Lower lobe of right lung (tissue), 2 donors: ENCODE measurements at regions not wholly inside any gene's neighbourhood (a gene's known extent, or its start where the extent isn't known, plus 50 kb on each side); places are given as distances from the start of the nearest gene placed in this dataset.

ENCODE experiments used
- ATAC-seq, 2 donors: fragments of 200-7000 bp; cut with Tn5 transposase; one replicate each; pipeline ENCODE4 v1.9.1; 2020 to 2022; ENCODE audit warnings: mild to moderate bottlenecking in 2 of 2, moderate library complexity in 2 of 2
- DNase-seq: peaks from one replicate; pipeline ENCODE4 v3.0.0-alpha.2; 2020
- H3K27ac ChIP-seq: fragments of 200-600 bp; one replicate; pipeline ENCODE4 v1.8.0; 2022
- H3K27me3 ChIP-seq: fragments of 200-600 bp; one replicate; pipeline ENCODE4 v1.8.0; 2022; ENCODE audit warnings: low read depth
- H3K36me3 ChIP-seq: fragments of 200-600 bp; one replicate; pipeline ENCODE4 v1.8.0; 2022; ENCODE audit warnings: mild to moderate bottlenecking
- H3K4me1 ChIP-seq: fragments of 200-600 bp; one replicate; pipeline ENCODE4 v1.8.0; 2022
- H3K4me3 ChIP-seq: fragments of 200-600 bp; one replicate; pipeline ENCODE4 v1.8.0; 2022; ENCODE audit warnings: mild to moderate bottlenecking
- H3K9me3 ChIP-seq: fragments of 200-600 bp; one replicate; pipeline ENCODE4 v1.8.0; 2022
- intact Hi-C: fragments of 100-400 bp; cut with DNase I; formaldehyde crosslinking; loops from one replicate; pipeline ENCODE4 v1.11.0; 2022
- TF ChIP-seq, protein P1 (sequence below): fragments of 200-600 bp; IDR thresholded peaks from one replicate; pipeline ENCODE4 v1.8.0; 2022; ENCODE audit warnings: antibody characterized with exemption, mild to moderate bottlenecking
- donor health status: DM: no; HTN: yes; CAD: no; lungs with severe emphysema.

DNA sequence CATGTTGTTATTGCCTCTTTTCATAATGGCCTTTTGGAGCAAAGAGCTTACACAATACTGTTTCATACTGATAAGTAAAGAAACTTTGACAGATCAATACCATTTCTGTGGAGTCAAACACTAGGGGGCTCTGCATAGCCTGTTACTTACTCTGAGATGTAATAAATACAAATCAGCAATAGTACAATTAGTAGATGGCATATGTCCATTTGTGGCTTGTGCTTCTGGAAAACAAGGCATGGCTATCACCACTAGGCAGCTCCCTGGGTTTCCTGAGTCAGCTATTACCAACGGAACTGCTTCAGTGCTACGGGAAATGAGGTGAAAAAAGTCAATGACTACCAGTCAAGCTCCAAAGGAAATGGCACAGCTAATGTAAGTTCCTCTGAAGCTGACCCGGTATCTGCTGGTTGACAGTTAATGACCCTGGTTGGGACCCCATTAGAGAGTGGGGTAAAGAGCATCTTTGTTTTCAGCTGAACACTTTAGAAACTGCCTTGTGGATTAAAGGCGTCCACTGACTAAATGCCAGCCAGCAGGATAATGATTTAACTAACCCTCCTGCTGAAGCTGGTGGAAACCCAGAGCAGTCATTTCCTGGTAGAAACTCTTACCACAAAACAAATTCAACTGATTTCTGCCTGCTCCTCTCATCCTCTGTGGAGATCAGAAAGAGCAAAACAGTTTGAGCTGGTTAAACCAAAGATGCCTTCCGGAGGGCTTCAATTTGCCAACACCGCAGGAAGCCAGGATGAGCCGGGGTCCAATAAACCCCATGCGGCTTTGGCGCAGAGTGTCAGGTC is 69.0 kb upstream of the FAM169A start:
- intact Hi-C loops: no loop called here
- Histone ChIP-seq H3K27ac (no peak overlapping the region), H3K36me3 (no peaks in the 10 kb centered on the region), H3K27me3 (no peaks in the 10 kb centered on the region), H3K9me3 (no peaks in the 10 kb centered on the region), H3K4me1 (peaks cover 5% of the 10 kb centered on the region), H3K4me3 (no peak overlapping the region)
- ATAC-seq (peak; percentile 62 to 65), DNase-seq (no peak)
- TF ChIP-seq, protein P1, sequence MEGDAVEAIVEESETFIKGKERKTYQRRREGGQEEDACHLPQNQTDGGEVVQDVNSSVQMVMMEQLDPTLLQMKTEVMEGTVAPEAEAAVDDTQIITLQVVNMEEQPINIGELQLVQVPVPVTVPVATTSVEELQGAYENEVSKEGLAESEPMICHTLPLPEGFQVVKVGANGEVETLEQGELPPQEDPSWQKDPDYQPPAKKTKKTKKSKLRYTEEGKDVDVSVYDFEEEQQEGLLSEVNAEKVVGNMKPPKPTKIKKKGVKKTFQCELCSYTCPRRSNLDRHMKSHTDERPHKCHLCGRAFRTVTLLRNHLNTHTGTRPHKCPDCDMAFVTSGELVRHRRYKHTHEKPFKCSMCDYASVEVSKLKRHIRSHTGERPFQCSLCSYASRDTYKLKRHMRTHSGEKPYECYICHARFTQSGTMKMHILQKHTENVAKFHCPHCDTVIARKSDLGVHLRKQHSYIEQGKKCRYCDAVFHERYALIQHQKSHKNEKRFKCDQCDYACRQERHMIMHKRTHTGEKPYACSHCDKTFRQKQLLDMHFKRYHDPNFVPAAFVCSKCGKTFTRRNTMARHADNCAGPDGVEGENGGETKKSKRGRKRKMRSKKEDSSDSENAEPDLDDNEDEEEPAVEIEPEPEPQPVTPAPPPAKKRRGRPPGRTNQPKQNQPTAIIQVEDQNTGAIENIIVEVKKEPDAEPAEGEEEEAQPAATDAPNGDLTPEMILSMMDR: peak; percentile 29

DNA sequence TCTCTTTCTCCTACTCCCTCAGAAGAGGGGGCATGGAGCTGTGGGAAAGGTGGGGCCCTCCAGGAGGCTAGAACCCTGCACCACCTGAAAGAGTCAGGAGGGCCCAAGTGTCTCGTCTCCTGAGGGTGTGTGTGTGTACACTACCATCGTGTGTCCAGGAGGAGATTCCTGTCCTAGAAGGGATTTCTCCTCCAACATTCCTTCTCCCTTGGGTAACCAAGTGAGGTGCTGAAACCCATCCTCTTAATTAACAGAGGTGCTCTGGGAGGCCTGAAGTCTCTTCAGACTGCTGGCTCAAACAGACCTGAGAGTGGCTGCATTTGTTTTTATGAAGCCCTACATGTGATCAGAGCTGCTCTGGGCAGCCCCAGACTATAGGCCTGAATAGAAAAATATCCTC is 61.1 kb upstream of the FAM169A start:
- H3K27ac ChIP-seq: no peak overlapping the region
- intact Hi-C loops: no loop called here
- no peak overlapping the region for H3K4me3 ChIP-seq
- DNase-seq: no peak
- TF ChIP-seq, protein P1: no peak
- H3K36me3 ChIP-seq: no peaks in the 10 kb centered on the region
- H3K4me1 ChIP-seq: no peaks in the 10 kb centered on the region
- no peaks in the 10 kb centered on the region for H3K9me3 ChIP-seq
- H3K27me3 ChIP-seq: no peaks in the 10 kb centered on the region
- ATAC-seq: peak in 1 of 2 donors; percentile 21

DNA sequence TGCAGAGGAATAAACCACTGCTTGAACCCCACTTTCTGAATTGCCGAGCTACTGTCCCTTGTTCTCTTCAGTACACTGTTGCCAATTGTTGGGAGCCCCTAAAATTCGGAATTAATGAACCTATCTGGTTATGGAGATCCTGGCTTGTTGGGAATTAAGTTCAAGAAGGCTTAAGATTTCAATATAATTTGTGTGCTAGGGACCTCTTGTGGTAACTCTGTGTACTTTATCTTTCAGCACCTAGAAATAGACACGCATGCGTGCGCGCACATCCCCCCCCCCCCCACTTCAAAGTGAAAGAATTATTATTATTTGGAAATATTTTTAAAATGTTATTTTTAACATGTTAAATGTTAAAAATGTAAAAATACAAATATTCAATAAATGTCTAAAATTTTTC is 53.3 kb upstream of the FAM169A start:
- TF ChIP-seq, protein P1: peak; percentile 45
- Histone ChIP-seq H3K4me3 (no peak overlapping the region), H3K9me3 (no peaks in the 10 kb centered on the region), H3K27ac (no peak overlapping the region), H3K4me1 (no peaks in the 10 kb centered on the region), H3K36me3 (no peaks in the 10 kb centered on the region), H3K27me3 (no peaks in the 10 kb centered on the region)
- DNase-seq (no peak), ATAC-seq (peak; percentile 59 to 62)
- intact Hi-C loops: no loop called here

DNA sequence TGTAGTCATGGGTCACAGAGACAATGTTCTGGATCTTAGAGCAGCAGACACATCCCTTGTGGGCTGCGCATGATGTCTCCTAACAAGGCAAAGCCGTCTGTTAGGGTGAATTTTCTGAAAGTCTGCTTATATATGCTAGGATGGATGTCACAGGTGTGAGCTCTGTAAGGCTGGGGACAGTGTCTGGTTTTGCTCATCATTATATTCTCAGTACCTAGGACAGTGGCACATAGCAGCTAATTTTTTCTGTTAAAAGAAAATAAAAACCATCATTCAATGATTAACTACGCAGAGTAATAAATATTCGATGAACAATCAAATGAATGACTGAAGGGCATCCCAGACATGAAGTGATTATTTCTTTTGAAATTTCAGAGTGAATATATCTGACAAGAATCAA is 52.9 kb upstream of the FAM169A start:
- no peaks in the 10 kb centered on the region for H3K36me3 ChIP-seq
- H3K27me3 ChIP-seq: no peaks in the 10 kb centered on the region
- H3K4me1 ChIP-seq: no peaks in the 10 kb centered on the region
- DNase-seq: no peak
- intact Hi-C loops: no loop called here
- no peak overlapping the region for H3K4me3 ChIP-seq
- no peak for ATAC-seq
- no peak overlapping the region for H3K27ac ChIP-seq
- no peaks in the 10 kb centered on the region for H3K9me3 ChIP-seq
- TF ChIP-seq, protein P1: no peak

DNA sequence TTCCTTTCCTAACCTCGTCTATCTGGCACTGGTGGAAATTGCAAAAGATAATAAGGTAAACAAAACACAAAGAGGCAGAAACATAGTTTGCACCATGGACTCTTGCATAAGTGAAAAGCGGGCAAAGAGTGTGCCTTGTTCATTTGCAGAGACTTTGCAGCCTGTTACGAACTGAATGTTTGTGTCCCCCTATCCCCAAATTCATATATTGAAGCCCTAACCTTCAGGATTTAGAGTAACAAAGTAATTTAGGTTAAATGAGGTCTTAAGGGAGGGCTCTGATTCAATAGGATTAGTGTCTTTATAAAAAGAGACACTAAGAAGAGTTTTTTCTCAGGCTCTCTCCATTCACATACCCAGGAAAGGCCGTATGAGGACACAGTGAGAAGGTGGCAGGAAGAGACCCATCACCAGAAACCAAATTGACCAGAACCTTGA is 52.1 kb upstream of the FAM169A start:
- no peaks in the 10 kb centered on the region for H3K27me3 ChIP-seq
- intact Hi-C loops: no loop called here
- DNase-seq: no peak
- no peak overlapping the region for H3K27ac ChIP-seq
- H3K4me1 ChIP-seq: no peaks in the 10 kb centered on the region
- TF ChIP-seq, protein P1: no peak
- H3K36me3 ChIP-seq: no peaks in the 10 kb centered on the region
- H3K4me3 ChIP-seq: no peak overlapping the region
- no peaks in the 10 kb centered on the region for H3K9me3 ChIP-seq
- no peak for ATAC-seq
